HG03378 (cell line): ENCODE measurements at regions not wholly inside any gene's neighbourhood (a gene's known extent, or its start where the extent isn't known, plus 50 kb on each side); places are given as distances from the start of the nearest gene placed in this dataset.

Experiments used
- ATAC-seq: cut with Tn5 transposase; IDR thresholded peaks from one replicate; pipeline ENCODE4 v1.9.1; 2021; ENCODE audit warnings: mild to moderate bottlenecking, moderate library complexity; ENCODE audit not compliant: unreplicated experiment

DNA sequence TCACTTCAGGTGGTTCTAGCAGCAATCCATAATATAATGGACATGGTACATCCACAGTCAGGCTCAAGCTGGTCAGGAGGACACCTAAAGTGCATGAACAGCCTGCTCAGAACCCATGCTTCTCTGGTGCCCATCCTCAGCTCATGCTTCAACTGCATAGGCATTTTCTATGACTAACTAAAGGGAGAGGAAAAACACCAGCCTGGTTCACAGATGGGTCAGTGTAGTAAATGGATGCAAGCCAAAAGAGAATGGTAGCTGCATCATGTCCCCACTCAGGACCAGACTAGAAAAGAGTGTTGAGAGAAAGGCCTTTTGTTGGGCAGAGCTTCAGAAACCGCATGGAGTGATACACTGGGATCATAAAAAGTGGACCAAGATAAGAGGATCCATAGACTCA is 556.6 kb downstream of the TLE1 start:
- no peak for ATAC-seq

DNA sequence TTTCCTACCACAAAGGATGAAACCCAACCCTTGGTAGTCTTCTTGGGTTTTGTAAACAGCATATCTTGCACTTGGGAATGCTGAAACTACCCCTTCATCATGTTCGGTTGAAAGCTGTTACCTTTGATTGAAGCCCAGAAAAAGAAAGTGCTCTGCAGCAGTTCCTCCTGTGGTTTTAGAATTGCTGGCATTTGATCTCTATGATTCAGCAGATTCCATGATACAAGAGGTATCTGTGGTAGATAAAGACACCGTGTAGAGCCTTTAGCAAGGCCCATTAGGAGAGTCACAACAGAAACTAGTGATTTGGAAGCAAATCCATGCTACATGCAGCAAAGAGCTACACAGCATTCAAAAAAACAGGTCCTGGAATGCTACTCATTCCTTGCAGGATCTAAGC is 557.0 kb downstream of the TLE1 start:
- ATAC-seq, result no peak

DNA sequence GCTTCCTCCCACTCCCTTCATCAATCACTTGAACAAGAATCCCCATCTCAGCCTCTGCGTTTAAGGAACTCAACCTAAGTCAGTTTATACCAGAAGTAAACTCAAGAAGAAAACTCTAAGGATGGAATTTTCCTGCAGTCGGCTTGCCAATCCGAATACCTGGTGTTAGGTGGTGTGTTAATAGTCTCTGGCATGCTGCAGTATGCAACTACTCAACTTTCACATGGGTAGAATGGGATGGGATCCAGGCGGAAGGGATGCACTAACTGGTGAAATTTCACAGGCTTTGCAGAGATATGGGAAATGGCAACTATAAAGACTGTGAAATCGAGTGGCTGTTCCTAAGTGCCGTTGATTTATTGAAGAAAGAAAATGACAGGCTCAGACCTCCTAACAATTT is 560.6 kb downstream of the TLE1 start:
- no peak for ATAC-seq

DNA sequence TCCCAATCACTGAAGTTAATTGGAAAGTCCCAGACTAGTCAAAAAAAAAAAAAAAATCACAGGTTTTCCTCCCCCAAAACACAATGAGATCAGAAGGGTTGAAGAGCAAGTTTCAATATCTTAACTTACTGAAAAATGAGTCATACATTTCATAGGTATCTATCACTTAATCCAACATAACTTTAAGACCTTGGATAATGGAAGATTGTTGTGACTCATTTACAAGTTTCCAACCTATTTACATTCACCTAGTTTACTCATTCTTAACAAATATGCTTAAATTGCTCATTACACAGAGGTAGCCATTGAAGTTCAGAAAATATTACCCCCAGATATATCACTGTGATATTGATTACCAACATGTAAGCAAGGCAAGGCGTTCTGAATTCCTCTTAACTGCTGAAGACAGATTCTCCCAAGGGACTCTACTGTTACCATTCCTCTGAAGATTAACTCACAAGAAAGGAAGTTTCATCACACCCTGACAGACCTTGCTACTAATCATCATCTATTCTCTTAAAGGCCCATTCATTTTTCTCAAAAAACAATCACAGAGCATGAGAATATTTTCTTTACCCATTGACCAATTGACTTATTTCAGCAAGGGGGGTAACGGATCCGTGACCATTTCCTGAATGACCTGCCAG is 563.8 kb downstream of the TLE1 start:
- no peak for ATAC-seq

DNA sequence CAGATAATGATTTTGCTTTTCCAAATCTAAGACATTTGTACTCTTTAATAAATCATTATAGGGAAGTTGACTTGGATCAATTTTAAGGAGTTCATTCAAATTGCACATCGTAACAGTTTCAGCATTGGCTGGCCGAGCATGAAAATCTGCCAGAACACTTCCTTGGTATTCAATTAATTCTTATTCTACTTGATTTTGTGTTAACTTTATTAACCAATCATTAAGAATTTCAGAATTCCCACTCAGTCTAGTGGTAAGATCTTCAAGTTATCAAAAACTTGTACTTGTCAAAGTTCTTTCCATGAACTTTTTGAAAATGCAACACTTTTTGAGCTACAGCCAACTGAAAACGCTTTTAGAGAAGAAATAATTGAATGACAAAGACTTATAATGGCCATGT is 565.8 kb downstream of the TLE1 start:
- ATAC-seq, result no peak

DNA sequence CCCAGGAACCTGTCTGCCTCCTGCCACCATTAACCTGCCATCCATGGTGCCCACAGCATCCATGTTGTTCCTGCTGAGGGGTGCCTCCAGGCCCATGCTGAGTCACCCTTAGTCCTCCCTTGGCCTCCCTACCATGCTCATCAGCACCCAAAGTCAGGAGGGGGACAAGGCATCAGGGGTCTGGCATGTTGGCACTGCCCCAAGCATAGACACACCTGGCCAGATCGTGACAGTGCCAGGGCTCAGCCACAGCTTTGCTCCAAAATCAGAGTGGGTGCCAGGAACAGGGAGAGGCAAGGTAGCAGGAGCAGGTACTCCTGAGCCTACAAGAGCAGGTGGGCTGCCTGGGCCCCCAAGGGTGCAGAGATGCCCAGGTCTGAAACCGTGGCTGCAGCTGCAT is 566.6 kb downstream of the TLE1 start:
- no peak for ATAC-seq

DNA sequence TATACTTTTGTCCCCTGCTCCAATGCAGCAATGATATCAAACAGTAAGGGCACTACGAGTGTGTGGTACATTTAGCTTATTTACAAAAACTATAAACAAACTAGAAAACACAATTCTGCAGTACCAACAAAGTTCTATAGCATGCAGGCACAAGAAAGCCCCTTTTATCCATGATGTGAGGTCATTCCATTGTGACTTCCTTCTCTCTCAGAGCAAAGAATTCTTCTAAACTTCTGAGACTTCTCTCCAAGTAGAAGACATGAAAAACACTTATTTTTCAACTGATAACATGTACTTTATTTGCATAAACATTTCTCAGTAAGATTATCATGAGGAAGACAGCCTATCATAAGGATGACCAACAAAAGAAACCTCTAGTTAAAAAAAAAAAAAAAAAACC is 569.8 kb downstream of the TLE1 start:
- ATAC-seq, result no peak

DNA sequence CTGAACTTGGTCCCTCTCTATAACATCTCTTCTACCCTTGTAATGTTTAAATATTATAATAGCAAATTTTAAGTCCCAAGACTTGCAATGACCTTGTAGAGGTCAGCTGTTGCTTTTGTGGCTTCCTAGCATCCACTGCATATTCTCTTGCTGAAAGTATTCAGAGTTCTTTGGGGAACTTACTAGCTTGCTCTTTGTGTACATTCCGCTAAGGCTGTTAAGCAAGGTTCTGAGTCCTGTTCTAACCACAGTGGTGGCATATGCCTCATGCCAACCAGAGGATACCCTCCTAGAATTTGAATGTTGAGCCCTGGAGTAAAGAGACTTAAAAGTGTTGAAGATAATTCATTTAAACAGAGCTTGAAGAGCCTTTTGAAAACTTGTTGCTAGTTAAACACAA is 570.9 kb downstream of the TLE1 start:
- no peak for ATAC-seq

DNA sequence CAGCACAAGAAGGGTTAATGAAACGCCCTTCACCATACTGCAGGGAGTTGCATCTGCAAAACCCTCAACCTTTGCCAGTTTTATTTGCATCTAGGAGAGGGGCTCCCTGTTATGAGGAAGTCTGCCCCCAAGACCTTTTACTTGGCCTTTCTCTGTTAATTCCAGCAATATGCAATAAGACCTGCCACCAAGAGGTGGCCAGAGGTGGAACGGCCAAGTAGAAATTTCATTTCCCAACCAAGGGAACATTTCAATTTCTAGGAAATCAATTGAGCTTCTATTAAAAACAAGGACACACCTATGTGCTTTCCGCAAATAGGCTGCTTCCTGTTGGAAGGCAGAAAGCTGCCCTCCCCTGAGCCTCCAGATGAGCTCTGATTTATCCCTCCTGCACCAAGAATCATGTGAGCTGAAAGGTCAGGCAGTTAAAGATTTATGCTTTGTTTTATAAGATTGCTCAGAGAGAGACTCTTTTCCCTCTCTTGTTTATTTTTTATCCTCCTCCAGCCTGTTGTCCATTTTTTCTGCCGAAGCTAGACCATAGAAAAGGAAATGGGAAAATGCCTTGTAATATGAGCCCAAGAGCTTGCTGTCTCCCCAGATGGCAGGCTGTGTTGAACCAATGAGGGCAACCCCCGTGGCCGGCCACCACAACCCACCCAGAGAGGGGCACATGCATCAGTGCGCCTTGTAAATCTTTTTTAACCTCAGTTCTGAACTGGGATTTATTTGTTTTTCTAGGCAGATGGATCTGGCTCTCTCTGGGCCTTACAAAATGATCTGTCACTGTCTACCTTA is 572.8 kb downstream of the TLE1 start:
- ATAC-seq, result no peak

DNA sequence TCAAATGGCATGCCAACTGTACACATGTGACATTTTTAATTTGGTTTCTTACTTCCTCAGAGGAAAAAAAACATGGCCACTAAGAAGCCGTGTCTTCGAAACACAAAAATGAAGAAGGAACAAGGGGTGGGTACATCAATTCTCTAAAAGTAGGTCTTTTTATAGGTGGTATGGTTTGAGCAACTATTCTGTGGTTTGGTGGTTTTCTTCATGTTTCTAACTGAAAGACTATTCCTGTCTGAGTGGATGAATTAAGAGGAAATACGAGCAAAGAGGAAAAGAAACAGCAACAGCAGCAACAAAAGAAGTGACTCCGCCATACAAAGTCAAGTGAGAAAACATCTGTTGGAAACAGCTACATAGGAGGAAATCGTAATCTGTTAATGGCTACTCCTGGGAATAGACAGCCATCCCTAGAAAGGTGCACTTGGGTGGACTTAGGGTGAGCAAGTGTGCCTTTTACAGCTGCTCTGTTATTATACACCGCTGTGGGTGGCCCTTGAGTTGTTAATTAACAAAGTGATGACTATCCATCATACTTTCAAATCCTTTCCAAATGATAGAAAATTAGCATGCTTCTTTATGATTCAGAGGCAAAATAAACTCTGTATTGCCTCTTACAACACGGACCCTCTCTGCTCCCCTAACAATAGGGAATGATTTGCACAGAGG is 575.8 kb downstream of the TLE1 start:
- peak; percentile 72 for ATAC-seq

DNA sequence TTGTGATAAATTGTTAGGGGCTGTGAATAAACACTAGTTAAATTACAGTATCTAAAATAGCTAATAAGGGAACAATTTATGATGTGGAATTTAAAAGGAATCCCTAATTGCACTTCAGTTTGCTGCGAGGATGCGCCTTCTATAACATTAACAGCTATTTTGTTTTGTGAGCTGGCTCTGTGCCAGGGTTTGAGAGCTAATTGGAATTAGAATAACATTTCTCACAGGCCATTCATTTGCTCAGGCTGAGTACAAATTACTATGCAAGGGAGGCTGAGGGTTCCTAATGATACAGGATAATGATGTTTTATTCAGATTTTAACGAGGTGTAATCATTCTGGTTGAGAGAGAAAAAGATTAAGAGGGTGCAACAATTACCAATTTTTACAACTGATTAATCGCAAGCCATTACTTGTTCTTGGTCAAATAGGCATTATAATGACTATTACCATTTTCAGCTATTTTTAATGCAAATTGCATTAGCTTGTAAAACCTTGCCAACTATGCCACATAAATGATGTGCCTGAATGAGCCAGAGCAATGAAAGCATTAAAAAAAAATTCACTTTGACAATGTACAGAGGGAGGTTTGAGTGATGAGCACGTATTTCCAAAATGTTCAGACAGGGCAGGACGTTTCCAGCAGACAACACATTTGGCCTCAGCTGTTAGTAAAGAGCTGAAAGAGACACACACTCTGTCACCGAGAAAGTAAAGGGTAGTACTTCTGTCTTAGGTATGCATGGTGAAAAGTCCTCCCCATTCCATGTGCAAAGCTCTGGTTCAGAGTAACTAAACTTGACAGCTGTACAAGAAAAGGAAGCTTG is 576.5 kb downstream of the TLE1 start:
- ATAC-seq, result no peak

DNA sequence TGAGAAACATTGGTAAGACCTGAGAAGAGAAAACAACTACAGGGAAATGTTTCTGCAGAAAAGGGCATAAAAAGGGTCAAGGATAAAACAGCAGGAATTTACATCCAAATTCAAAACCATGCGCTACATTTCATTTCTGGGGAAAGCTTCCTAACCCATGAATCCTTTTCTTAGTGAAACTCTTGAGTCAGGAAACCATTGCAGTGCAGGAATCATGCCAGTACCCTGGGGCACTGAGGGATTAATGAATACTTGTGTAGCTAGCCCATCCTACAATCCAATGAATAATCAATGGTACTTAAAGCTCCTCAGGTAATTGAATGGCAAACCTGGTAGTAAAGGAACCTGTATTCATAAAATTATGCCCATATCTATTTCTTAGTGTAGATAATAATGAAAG is 580.5 kb downstream of the TLE1 start:
- no peak for ATAC-seq

DNA sequence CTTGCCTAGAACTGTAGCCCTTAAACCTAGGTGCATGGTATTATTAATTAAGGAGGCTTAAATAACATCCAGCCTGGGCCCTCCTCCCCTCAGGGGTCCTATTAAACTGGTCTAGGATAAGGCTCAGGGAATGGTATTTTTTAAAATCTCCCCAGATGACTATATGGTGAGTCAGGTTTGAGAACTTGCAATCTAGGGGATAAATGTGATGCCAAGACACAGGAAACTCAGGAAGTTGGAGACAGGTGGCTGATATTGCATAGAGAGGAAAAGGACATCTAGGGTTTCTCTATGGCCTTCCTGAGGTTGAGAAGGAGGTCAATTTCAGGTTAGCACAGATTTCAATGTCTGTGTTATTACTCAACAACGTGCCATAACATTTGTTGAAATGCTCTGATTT is 581.0 kb downstream of the TLE1 start:
- no peak for ATAC-seq

DNA sequence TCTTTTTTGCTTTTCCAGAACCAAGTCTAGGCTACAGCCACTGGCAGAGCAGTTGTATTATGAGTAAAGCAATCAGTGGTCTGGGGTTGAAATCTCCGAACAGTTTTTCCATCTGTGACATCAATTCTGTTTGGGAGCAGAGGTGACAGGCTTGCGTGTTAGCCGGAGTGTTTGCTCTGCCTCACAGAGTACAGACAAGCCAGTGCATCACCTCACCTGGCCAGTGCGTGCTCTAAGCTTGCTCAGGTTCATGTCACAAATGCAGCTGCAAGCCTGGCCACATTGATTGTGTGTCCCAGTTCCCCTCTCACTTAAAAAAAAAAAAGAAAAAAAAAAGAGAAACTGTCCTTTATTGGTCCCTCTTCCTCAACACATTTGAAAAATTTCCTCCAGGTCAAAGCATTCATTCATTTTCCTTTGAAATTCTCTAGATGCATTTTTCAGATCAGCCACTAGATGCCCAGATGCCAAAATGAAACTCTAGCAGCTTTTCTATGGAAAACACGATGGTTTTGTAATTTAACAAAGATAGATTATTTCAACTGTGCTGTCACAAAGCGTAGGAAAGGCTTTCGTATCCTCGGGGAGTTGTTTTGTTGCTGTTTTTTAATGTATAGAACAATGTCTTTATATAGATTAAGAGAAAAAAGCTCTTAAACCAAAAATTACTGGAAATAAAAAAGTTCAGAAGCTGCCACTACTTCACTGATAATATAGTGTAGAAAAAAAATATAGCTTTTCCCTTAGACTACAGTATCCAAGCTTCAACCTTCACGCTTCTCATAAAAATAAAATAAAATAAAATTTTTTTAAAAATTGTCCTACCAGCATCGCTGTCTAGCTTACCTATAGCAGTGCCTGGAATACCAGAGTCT is 585.5 kb downstream of the TLE1 start:
- ATAC-seq, result no peak

DNA sequence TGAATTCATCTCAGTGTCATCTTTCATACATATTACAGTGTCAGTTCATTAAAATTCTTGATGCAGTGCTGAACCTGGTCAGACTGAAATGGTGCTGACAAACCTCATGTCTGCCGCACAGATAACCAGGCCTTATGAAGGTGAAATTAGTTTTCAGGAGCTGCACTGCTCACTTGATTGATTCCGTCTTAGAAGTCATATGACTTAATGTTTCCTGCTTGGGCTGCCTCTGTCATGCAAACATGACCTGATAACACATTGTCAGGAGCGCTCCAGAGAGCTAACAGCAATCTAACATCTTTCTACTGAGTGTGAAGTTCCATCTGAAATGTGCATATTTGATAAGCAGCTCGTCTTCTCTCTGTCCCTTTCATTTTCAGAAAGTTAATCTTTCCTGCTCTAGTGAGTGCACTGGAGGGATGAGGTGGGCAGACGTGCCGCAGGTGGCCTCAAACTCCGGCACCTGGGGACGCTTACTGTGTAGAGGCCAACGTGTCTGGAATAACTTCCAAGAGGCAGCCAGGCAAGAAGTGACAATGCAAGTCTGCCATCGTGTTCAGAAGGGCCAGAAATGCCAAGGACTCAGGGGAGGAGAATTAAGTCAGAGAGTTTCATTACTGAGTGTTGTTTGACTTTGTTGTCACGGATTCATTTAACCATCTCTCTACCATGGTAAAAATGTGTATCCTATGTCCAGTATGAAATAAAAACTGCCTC is 592.1 kb downstream of the TLE1 start:
- no peak for ATAC-seq

DNA sequence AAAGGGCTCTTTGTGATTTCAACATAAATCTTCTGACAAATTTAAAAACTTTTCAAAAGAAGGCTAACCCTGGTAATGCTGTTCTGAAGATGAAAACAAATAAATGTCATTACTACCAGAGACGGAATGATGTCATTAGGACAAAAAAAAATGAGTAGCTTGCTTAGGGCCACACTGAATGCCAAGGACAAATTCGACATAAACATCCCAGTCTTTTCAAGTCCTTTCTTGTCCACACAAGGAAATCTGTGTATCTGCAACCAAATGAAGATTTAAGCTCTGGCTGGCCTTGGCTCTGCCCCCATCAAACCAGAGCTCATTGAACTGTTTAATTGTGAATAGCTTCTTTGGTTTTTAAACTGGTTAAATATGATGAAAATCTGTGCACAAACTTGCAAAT is 592.7 kb downstream of the TLE1 start:
- no peak for ATAC-seq

DNA sequence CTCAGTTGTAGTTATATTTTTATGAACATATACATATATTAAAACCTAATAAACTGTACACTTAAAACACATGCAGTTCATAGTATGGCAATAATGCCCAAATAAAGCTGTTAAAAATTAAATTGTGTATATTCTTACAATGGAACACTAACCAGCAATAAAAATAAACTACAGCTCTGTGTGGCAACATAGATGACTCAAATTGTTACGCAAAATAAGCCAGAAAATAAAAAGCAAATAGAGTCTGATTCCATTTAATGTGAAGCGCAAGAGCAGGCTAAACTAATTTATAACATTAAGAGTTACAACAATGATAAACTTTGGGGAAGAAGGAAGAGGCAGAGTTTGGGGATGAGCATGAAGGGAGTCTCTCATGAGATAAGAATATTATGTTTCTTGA is 597.3 kb downstream of the TLE1 start:
- no peak for ATAC-seq

DNA sequence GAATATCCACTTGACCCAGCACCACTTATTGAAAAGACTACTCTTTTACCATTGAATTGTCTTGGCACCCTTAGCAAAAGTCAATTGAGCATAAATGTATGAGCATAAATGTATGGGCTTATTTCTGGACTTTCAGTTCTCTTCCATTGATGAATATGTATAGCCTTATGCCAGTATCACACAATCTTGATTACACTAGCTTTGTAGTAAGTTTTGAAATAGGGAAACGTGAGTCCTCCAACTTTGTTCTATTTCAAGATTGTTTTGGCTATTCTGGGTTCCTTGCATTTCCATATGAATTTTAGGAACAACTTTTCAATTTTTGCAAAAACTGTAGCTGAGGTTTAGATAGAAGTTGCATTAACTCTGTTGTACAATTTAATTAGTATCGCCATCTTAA is 601.0 kb downstream of the TLE1 start:
- ATAC-seq, result no peak

DNA sequence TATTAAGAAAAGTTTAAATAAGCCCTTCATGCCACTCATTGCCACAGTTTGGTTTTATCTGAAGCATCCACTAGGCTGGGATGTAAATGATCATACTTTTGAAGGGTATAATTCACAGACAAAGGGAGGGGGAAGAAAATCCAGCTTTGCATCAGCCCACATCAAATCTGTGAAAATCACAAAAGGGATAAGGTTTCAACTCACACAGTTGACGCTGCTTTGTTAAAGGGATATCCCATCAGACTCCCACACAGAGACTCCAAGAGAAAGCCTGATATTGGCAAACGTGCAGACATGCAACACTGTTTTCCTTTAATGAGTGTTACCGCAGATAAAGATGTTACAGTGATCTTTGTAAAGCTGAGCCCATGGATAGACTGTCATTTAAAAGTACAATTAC is 602.9 kb downstream of the TLE1 start:
- ATAC-seq, result no peak
